OCI-LY7 (cell line): ENCODE measurements at regions not wholly inside any gene's neighbourhood (a gene's known extent, or its start where the extent isn't known, plus 50 kb on each side); places are given as distances from the start of the nearest gene placed in this dataset.

Experiments used
- BruUV-seq: library from RNA; stranded (reverse); fragments of 400-500 nt; replicated peaks from 2 replicates; lab custom pipeline; 2021; lab: Mats Ljungman, UMichigan
- CTCF ChIA-PET: fragments of 300-600 bp; sonication (Branson Sonifier 250); formaldehyde crosslinking; loops from one replicate; lab custom pipeline; 2022; ENCODE audit warnings: antibody characterized with exemption; ENCODE audit not compliant: unreplicated experiment; lab: Charles Lee
- POLR2A ChIA-PET: fragments of 300-600 bp; sonication (Branson Sonifier 250); formaldehyde crosslinking; loops from one replicate; lab custom pipeline; 2022; ENCODE audit warnings: antibody characterized with exemption; lab: Charles Lee
- DNase-seq: peaks from one replicate; pipeline ENCODE4 v3.0.0-alpha.2; 2015; ENCODE audit warnings: low spot score
- H2AFZ ChIP-seq: fragments of 200-600 bp; sonication (generic), shearing (Covaris generic); 2 replicates; pipeline ENCODE4 v1.6.1; 2014; ENCODE audit warnings: mild to moderate bottlenecking, antibody characterized with exemption, low read length, moderate library complexity
- H3K27ac ChIP-seq: fragments of 200-600 bp; sonication (generic); 2 replicates; pipeline ENCODE4 v1.5.1; 2014; ENCODE audit warnings: mixed run types, low read depth, mild to moderate bottlenecking, moderate library complexity, low read length, inconsistent platforms; ENCODE audit not compliant: poor library complexity, severe bottlenecking
- H3K36me3 ChIP-seq: fragments of 200-600 bp; sonication (generic); 2 replicates; pipeline ENCODE4 v1.6.1; 2014; ENCODE audit warnings: mild to moderate bottlenecking, antibody characterized with exemption, low read length, moderate library complexity, mixed read lengths; ENCODE audit not compliant: insufficient read depth
- H3K4me1 ChIP-seq: fragments of 200-600 bp; sonication (generic); 2 replicates; pipeline ENCODE4 v1.5.1; 2014; ENCODE audit warnings: mild to moderate bottlenecking, low read length; ENCODE audit not compliant: insufficient read depth, poor library complexity, severe bottlenecking
- H3K4me2 ChIP-seq: fragments of 200-600 bp; sonication (generic); 2 replicates; pipeline ENCODE4 v1.6.1; 2014; ENCODE audit warnings: mild to moderate bottlenecking, low read length
- H3K4me3 ChIP-seq: fragments of 200-600 bp; sonication (generic); 2 replicates; pipeline ENCODE4 v1.5.1; 2014; ENCODE audit warnings: mild to moderate bottlenecking, low read depth, low read length; ENCODE audit not compliant: poor library complexity, severe bottlenecking
- H3K79me2 ChIP-seq: fragments of 200-600 bp; sonication (generic); 2 replicates; pipeline ENCODE4 v1.6.1; 2016; ENCODE audit warnings: low read depth, mild to moderate bottlenecking, low read length, moderate library complexity, mixed read lengths; ENCODE audit not compliant: insufficient read depth
- H3K9me2 ChIP-seq: fragments of 200-600 bp; sonication (generic); 2 replicates; pipeline ENCODE4 v1.6.1; 2016; ENCODE audit warnings: mild to moderate bottlenecking, low read length, mixed read lengths; ENCODE audit not compliant: insufficient read depth
- H3K9me3 ChIP-seq: fragments of 200-600 bp; sonication (generic); 2 replicates; pipeline ENCODE4 v1.6.1; 2014; ENCODE audit warnings: mild to moderate bottlenecking, mixed run types, low read length, mixed read lengths
- H4K20me1 ChIP-seq: fragments of 200-600 bp; sonication (generic); 2 replicates; pipeline ENCODE4 v1.6.1; 2014; ENCODE audit warnings: mild to moderate bottlenecking, antibody characterized with exemption, low read length, moderate library complexity, mixed read lengths; ENCODE audit not compliant: insufficient read depth
- CTCF ChIP-seq: fragments of 200-600 bp; sonication (generic); conservative IDR thresholded peaks from 2 replicates; pipeline ENCODE4 v1.5.1; 2014; ENCODE audit warnings: mild to moderate bottlenecking, antibody characterized with exemption, low read length, moderate library complexity, mixed read lengths
- EZH2phosphoT487 ChIP-seq: fragments of 200-600 bp; sonication (generic); IDR thresholded peaks from 2 replicates; pipeline ENCODE4 v1.6.1; 2018; ENCODE audit warnings: low read depth, borderline replicate concordance, mild to moderate bottlenecking, mixed run types, antibody characterized with exemption, low read length, moderate library complexity, mixed read lengths
- intact Hi-C: fragments of 100-400 bp; cut with micrococcal nuclease; formaldehyde crosslinking; loops from one replicate; pipeline ENCODE4 v1.10.0; 2022; ENCODE audit not compliant: unreplicated experiment

- no peaks in the 10 kb centered on the region for H3K4me1 ChIP-seq
- DNase-seq, result no peak
- no peak overlapping the region for H2AFZ ChIP-seq
- CTCF ChIA-PET, result interaction anchor here (1.1 kb wide), 1 partner anchor 10 kb away, joined by 3 read pairs; no protein-coding TSS in a partner anchor
- BruUV-seq, result no TSS peak
- POLR2A ChIA-PET, result no interaction called here
- H3K9me3 ChIP-seq, result no peaks in the 10 kb centered on the region
- no peaks in the 10 kb centered on the region for H3K36me3 ChIP-seq
- intact Hi-C loops, result no loop called here
- H4K20me1 ChIP-seq, result no peaks in the 10 kb centered on the region
- H3K4me2 ChIP-seq, result no peak overlapping the region
- 0 out of 2 replicates have a peak, but pooled peaks cover 3% of the 10 kb centered on the region for H3K9me2 ChIP-seq
- no peaks in the 10 kb centered on the region for H3K79me2 ChIP-seq
- H3K4me3 ChIP-seq, result no peak overlapping the region
- TF ChIP-seq CTCF (no peak), EZH2phosphoT487 (no peak)
- H3K27ac ChIP-seq, result no peak overlapping the region
Measured at GRCh38 chr6:104402572-104402971, 457.1 kb downstream of the HACE1 start.

DNA sequence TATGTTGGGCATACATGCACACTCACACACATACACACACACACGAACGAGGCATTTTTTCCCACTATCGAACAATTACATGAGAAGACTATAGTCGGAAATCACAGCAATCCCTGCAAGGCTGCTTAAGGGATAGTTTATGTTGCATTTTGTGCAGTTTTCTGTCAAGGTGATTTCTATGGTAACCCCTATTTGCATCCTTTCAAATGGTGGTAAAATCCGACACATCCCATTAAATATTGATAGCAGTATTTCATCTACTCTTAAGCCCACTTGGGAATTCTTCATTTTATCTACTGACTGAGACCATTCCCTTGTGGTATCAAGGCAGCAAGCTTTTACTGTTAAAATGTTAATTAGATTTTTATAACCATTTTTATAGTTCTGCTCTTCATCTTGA is 457.8 kb downstream of the HACE1 start:
- no peak overlapping the region for H2AFZ ChIP-seq
- 0 out of 2 replicates have a peak, but pooled peaks cover 3% of the 10 kb centered on the region for H3K9me2 ChIP-seq
- TF ChIP-seq CTCF (no peak), EZH2phosphoT487 (no peak)
- DNase-seq, result no peak
- no TSS peak for BruUV-seq
- CTCF ChIA-PET, result no interaction called here
- H3K9me3 ChIP-seq, result no peaks in the 10 kb centered on the region
- no peak overlapping the region for H3K4me2 ChIP-seq
- no peaks in the 10 kb centered on the region for H3K79me2 ChIP-seq
- H4K20me1 ChIP-seq, result no peaks in the 10 kb centered on the region
- H3K36me3 ChIP-seq, result no peaks in the 10 kb centered on the region
- no peaks in the 10 kb centered on the region for H3K4me1 ChIP-seq
- H3K4me3 ChIP-seq, result no peak overlapping the region
- no peak overlapping the region for H3K27ac ChIP-seq
- POLR2A ChIA-PET, result no interaction called here
- intact Hi-C loops, result no loop called here

GRCh38 chr6:104400844-104401243 is 458.9 kb downstream of the HACE1 start:
- no peaks in the 10 kb centered on the region for H3K79me2 ChIP-seq
- no TSS peak for BruUV-seq
- POLR2A ChIA-PET, result interaction anchor here (0.6 to 0.7 kb wide), 3 partner anchors 14 to 217 kb away, joined by 3 read pairs; no protein-coding TSS in a partner anchor

More at GRCh38 chr6:104400844-104401243, 458.9 kb downstream of the HACE1 start:
- Histone ChIP-seq H3K4me3 (no peak overlapping the region), H4K20me1 (no peaks in the 10 kb centered on the region), H3K4me2 (no peak overlapping the region), H3K9me3 (no peaks in the 10 kb centered on the region), H3K36me3 (no peaks in the 10 kb centered on the region), H3K9me2 (0 out of 2 replicates have a peak, but pooled peaks cover 3% of the 10 kb centered on the region), H2AFZ (no peak overlapping the region), H3K27ac (no peak overlapping the region), H3K4me1 (no peaks in the 10 kb centered on the region)
- CTCF ChIA-PET, result no interaction called here
- intact Hi-C loops, result no loop called here
- no peak for TF ChIP-seq EZH2phosphoT487
- no peak for TF ChIP-seq CTCF
- no peak for DNase-seq
